ENCODE measurements at regions not wholly inside any gene's neighbourhood (a gene's known extent, or its start where the extent isn't known, plus 50 kb on each side); places are given as distances from the start of the nearest gene placed in this dataset.
"Not testable (repeated sequence)": the region's sequence is repeated elsewhere in the genome, so short reads cannot be mapped to it uniquely, and the experiment has no call there.

GRCh38 chr6:67736816-67737215, 898.3 kb upstream of the ADGRB3 start:
- no peak overlapping the region for H3K9ac ChIP-seq (ENCODE audit: low read length)
- H3K4me1 ChIP-seq (ENCODE audit: control insufficient read depth, insufficient read depth, low read length): no peaks in the 10 kb centered on the region
- H3K27me3 ChIP-seq (replicated peaks; ENCODE audit: control insufficient read depth, insufficient read depth, low read length): no peaks in the 10 kb centered on the region
- no peak for DNase-seq (ENCODE audit: low read depth)
- no peak overlapping the region for H3K4me3 ChIP-seq (ENCODE audit: low read length)
- H3K9me3 ChIP-seq (ENCODE audit: control insufficient read depth, low read length): no peaks in the 10 kb centered on the region
- H3K36me3 ChIP-seq (ENCODE audit: control insufficient read depth, insufficient read depth, low read length, severe bottlenecking): no peaks in the 10 kb centered on the region

- DNase-seq (ENCODE audit: low read depth): peak; percentile 1
- no peaks in the 10 kb centered on the region for H3K36me3 ChIP-seq (ENCODE audit: control insufficient read depth, insufficient read depth, low read length, severe bottlenecking)
- no peak overlapping the region for H3K9ac ChIP-seq (ENCODE audit: low read length)
- no peaks in the 10 kb centered on the region for H3K4me1 ChIP-seq (ENCODE audit: control insufficient read depth, insufficient read depth, low read length)
- no peaks in the 10 kb centered on the region for H3K27me3 ChIP-seq (replicated peaks; ENCODE audit: control insufficient read depth, insufficient read depth, low read length)
- no peak overlapping the region for H3K4me3 ChIP-seq (ENCODE audit: low read length)
- no peaks in the 10 kb centered on the region for H3K9me3 ChIP-seq (ENCODE audit: control insufficient read depth, low read length)
Observed at GRCh38 chr6:67736161-67736560, 898.9 kb upstream of the ADGRB3 start.

- no peaks in the 10 kb centered on the region for H3K27me3 ChIP-seq (replicated peaks; ENCODE audit: control insufficient read depth, insufficient read depth, low read length)
- no peaks in the 10 kb centered on the region for H3K9me3 ChIP-seq (ENCODE audit: control insufficient read depth, low read length)
- H3K36me3 ChIP-seq (ENCODE audit: control insufficient read depth, insufficient read depth, low read length, severe bottlenecking): no peaks in the 10 kb centered on the region
- no peak overlapping the region for H3K9ac ChIP-seq (ENCODE audit: low read length)
- DNase-seq (ENCODE audit: low read depth): no peak
- H3K4me1 ChIP-seq (ENCODE audit: control insufficient read depth, insufficient read depth, low read length): no peaks in the 10 kb centered on the region
- H3K4me3 ChIP-seq (ENCODE audit: low read length): no peak overlapping the region
Observed at GRCh38 chr6:67735623-67736022, 899.5 kb upstream of the ADGRB3 start.

GRCh38 chr6:67722861-67723261, 912.2 kb upstream of the ADGRB3 start:
- Histone ChIP-seq H3K27me3 (replicated peaks; ENCODE audit: control insufficient read depth, insufficient read depth, low read length) (no peaks in the 10 kb centered on the region), H3K9me3 (ENCODE audit: control insufficient read depth, low read length) (peaks cover 18% of the 10 kb centered on the region), H3K4me1 (ENCODE audit: control insufficient read depth, insufficient read depth, low read length) (no peaks in the 10 kb centered on the region), H3K4me3 (ENCODE audit: low read length) (no peak overlapping the region), H3K9ac (ENCODE audit: low read length) (no peak overlapping the region), H3K36me3 (ENCODE audit: control insufficient read depth, insufficient read depth, low read length, severe bottlenecking) (no peaks in the 10 kb centered on the region)
- DNase-seq (ENCODE audit: low read depth): no peak

GRCh38 chr6:67717281-67717680, 917.8 kb upstream of the ADGRB3 start:
- no peak overlapping the region for H3K9ac ChIP-seq (ENCODE audit: low read length)
- no peaks in the 10 kb centered on the region for H3K4me1 ChIP-seq (ENCODE audit: control insufficient read depth, insufficient read depth, low read length)
- no peaks in the 10 kb centered on the region for H3K9me3 ChIP-seq (ENCODE audit: control insufficient read depth, low read length)
- no peaks in the 10 kb centered on the region for H3K36me3 ChIP-seq (ENCODE audit: control insufficient read depth, insufficient read depth, low read length, severe bottlenecking)
- no peaks in the 10 kb centered on the region for H3K27me3 ChIP-seq (replicated peaks; ENCODE audit: control insufficient read depth, insufficient read depth, low read length)
- peak; percentile 48 for DNase-seq (ENCODE audit: low read depth)
- no peak overlapping the region for H3K4me3 ChIP-seq (ENCODE audit: low read length)

GRCh38 chr6:67706388-67706787, 928.7 kb upstream of the ADGRB3 start:
- H3K9ac ChIP-seq (ENCODE audit: low read length): no peak overlapping the region
- no peak for DNase-seq (ENCODE audit: low read depth)
- H3K36me3 ChIP-seq (ENCODE audit: control insufficient read depth, insufficient read depth, low read length, severe bottlenecking): no peaks in the 10 kb centered on the region
- no peak overlapping the region for H3K4me3 ChIP-seq (ENCODE audit: low read length)
- H3K27me3 ChIP-seq (replicated peaks; ENCODE audit: control insufficient read depth, insufficient read depth, low read length): no peaks in the 10 kb centered on the region
- H3K4me1 ChIP-seq (ENCODE audit: control insufficient read depth, insufficient read depth, low read length): no peaks in the 10 kb centered on the region
- peaks cover 2% of the 10 kb centered on the region for H3K9me3 ChIP-seq (ENCODE audit: control insufficient read depth, low read length)

GRCh38 chr6:67698534-67698933, 936.5 kb upstream of the ADGRB3 start:
- Histone ChIP-seq H3K9ac (ENCODE audit: low read length) (no peak overlapping the region), H3K36me3 (ENCODE audit: control insufficient read depth, insufficient read depth, low read length, severe bottlenecking) (no peaks in the 10 kb centered on the region), H3K27me3 (replicated peaks; ENCODE audit: control insufficient read depth, insufficient read depth, low read length) (no peaks in the 10 kb centered on the region), H3K9me3 (ENCODE audit: control insufficient read depth, low read length) (peaks cover 5% of the 10 kb centered on the region), H3K4me1 (ENCODE audit: control insufficient read depth, insufficient read depth, low read length) (no peaks in the 10 kb centered on the region), H3K4me3 (ENCODE audit: low read length) (no peak overlapping the region)
- no peak for DNase-seq (ENCODE audit: low read depth)

- H3K27me3 ChIP-seq (replicated peaks; ENCODE audit: control insufficient read depth, insufficient read depth, low read length): no peaks in the 10 kb centered on the region
- H3K9ac ChIP-seq (ENCODE audit: low read length): no peak overlapping the region
- DNase-seq (ENCODE audit: low read depth): no peak
- H3K4me3 ChIP-seq (ENCODE audit: low read length): no peak overlapping the region
- peaks cover 5% of the 10 kb centered on the region for H3K9me3 ChIP-seq (ENCODE audit: control insufficient read depth, low read length)
- H3K36me3 ChIP-seq (ENCODE audit: control insufficient read depth, insufficient read depth, low read length, severe bottlenecking): no peaks in the 10 kb centered on the region
- no peaks in the 10 kb centered on the region for H3K4me1 ChIP-seq (ENCODE audit: control insufficient read depth, insufficient read depth, low read length)
Observed at GRCh38 chr6:67694127-67694526, 941.0 kb upstream of the ADGRB3 start.

GRCh38 chr6:67689329-67689728, 945.8 kb upstream of the ADGRB3 start:
- Histone ChIP-seq H3K4me3 (ENCODE audit: low read length) (no peak overlapping the region), H3K4me1 (ENCODE audit: control insufficient read depth, insufficient read depth, low read length) (no peaks in the 10 kb centered on the region), H3K9me3 (ENCODE audit: control insufficient read depth, low read length) (no peaks in the 10 kb centered on the region), H3K9ac (ENCODE audit: low read length) (no peak overlapping the region), H3K27me3 (replicated peaks; ENCODE audit: control insufficient read depth, insufficient read depth, low read length) (no peaks in the 10 kb centered on the region), H3K36me3 (ENCODE audit: control insufficient read depth, insufficient read depth, low read length, severe bottlenecking) (no peaks in the 10 kb centered on the region)
- DNase-seq (ENCODE audit: low read depth): no peak

GRCh38 chr6:67687396-67687795, 947.7 kb upstream of the ADGRB3 start:
- peak; percentile 3 for DNase-seq (ENCODE audit: low read depth)
- Histone ChIP-seq H3K36me3 (ENCODE audit: control insufficient read depth, insufficient read depth, low read length, severe bottlenecking) (no peaks in the 10 kb centered on the region), H3K9me3 (ENCODE audit: control insufficient read depth, low read length) (no peaks in the 10 kb centered on the region), H3K4me1 (ENCODE audit: control insufficient read depth, insufficient read depth, low read length) (no peaks in the 10 kb centered on the region), H3K27me3 (replicated peaks; ENCODE audit: control insufficient read depth, insufficient read depth, low read length) (no peaks in the 10 kb centered on the region), H3K9ac (ENCODE audit: low read length) (no peak overlapping the region), H3K4me3 (ENCODE audit: low read length) (no peak overlapping the region)

GRCh38 chr6:67686225-67686624, 948.9 kb upstream of the ADGRB3 start:
- H3K4me1 ChIP-seq (ENCODE audit: control insufficient read depth, insufficient read depth, low read length); DNase-seq (ENCODE audit: low read depth); H3K9me3 ChIP-seq (ENCODE audit: control insufficient read depth, low read length); H3K36me3 ChIP-seq (ENCODE audit: control insufficient read depth, insufficient read depth, low read length, severe bottlenecking); H3K9ac ChIP-seq (ENCODE audit: low read length); H3K27me3 ChIP-seq (replicated peaks; ENCODE audit: control insufficient read depth, insufficient read depth, low read length); H3K4me3 ChIP-seq (ENCODE audit: low read length): not testable (repeated sequence)

- Histone ChIP-seq H3K9ac (ENCODE audit: low read length) (no peak overlapping the region), H3K4me3 (ENCODE audit: low read length) (no peak overlapping the region), H3K27me3 (replicated peaks; ENCODE audit: control insufficient read depth, insufficient read depth, low read length) (no peaks in the 10 kb centered on the region), H3K9me3 (ENCODE audit: control insufficient read depth, low read length) (no peaks in the 10 kb centered on the region), H3K36me3 (ENCODE audit: control insufficient read depth, insufficient read depth, low read length, severe bottlenecking) (no peaks in the 10 kb centered on the region), H3K4me1 (ENCODE audit: control insufficient read depth, insufficient read depth, low read length) (no peaks in the 10 kb centered on the region)
- DNase-seq (ENCODE audit: low read depth): peak; percentile 20
Observed at GRCh38 chr6:67683960-67684359, 951.1 kb upstream of the ADGRB3 start.
